CD14-positive monocyte (primary cell): ENCODE measurements at regions not wholly inside any gene's neighbourhood (a gene's known extent, or its start where the extent isn't known, plus 50 kb on each side); places are given as distances from the start of the nearest gene placed in this dataset.

Experiments
- DNase-seq, 3 donors: peaks; one replicate each; pipeline ENCODE4 v3.0.0-alpha.2; 2011 to 2022
- H2AFZ ChIP-seq: 2 replicates; pipeline ENCODE4 v1.6.0; 2012; ENCODE audit warnings: mild to moderate bottlenecking, low read depth, low read length, inconsistent platforms; ENCODE audit not compliant: insufficient read depth, poor library complexity, severe bottlenecking
- H3K27ac ChIP-seq, 2 donors: 1 replicate in 1 of 2; 2 replicates in 1 of 2; pipeline ENCODE4 v1.5.1; 2012 to 2013; ENCODE audit warnings: low read length in 2 of 2, control low read depth in 1 of 2, inconsistent platforms in 1 of 2, low read depth in 1 of 2, mild to moderate bottlenecking in 1 of 2
- H3K27me3 ChIP-seq, 2 donors: one replicate each; pipeline versions ENCODE4 v1.6.0 to v1.6.1; 2011 to 2013; ENCODE audit warnings: low read length in 2 of 2; ENCODE audit not compliant: control insufficient read depth in 2 of 2, insufficient read depth in 2 of 2
- H3K36me3 ChIP-seq, 2 donors: replicated peaks in 1 of 2; 1 replicate in 1 of 2; 2 replicates in 1 of 2; pipeline versions ENCODE4 v1.5.1 to v1.6.1; 2012 to 2013; ENCODE audit warnings: low read length in 2 of 2, control low read depth in 1 of 2, inconsistent platforms in 1 of 2, mild to moderate bottlenecking in 1 of 2; ENCODE audit not compliant: insufficient read depth in 2 of 2, control insufficient read depth in 1 of 2
- H3K4me1 ChIP-seq, 2 donors: 1 replicate in 1 of 2; 2 replicates in 1 of 2; pipeline versions ENCODE4 v1.5.1 to v1.6.1; 2012 to 2013; ENCODE audit warnings: low read length in 2 of 2, control low read depth in 1 of 2, inconsistent platforms in 1 of 2, mild to moderate bottlenecking in 1 of 2, moderate library complexity in 1 of 2; ENCODE audit not compliant: insufficient read depth in 2 of 2, control insufficient read depth in 1 of 2
- H3K4me2 ChIP-seq: replicated peaks from 2 replicates; pipeline ENCODE3; 2012; ENCODE audit warnings: low read length, moderate library complexity, mild to moderate bottlenecking; ENCODE audit not compliant: poor library complexity, severe bottlenecking; ENCODE audit errors: extremely low read depth
- H3K4me3 ChIP-seq, 3 experiments: fragments of 200-600 bp in 1 of 3; sonication (generic) in 1 of 3; replicated peaks in 1 of 3; 1 replicate in 2 of 3; 2 replicates in 1 of 3; pipeline ENCODE4 v1.5.1; 2011 to 2013; ENCODE audit warnings: low read length in 3 of 3, mild to moderate bottlenecking in 3 of 3, control low read depth in 2 of 3, low read depth in 2 of 3, inconsistent platforms in 1 of 3, moderate library complexity in 1 of 3
- H3K79me2 ChIP-seq: 2 replicates; pipeline ENCODE4 v1.6.0; 2012; ENCODE audit warnings: mild to moderate bottlenecking, control low read depth, inconsistent platforms, low read length, moderate library complexity; ENCODE audit not compliant: insufficient read depth
- H3K9ac ChIP-seq: 2 replicates; pipeline ENCODE4 v1.6.0; 2017; ENCODE audit warnings: low read length, mild to moderate bottlenecking; ENCODE audit not compliant: insufficient read depth, poor library complexity, severe bottlenecking
- H3K9me3 ChIP-seq, 2 donors: replicated peaks in 1 of 2; 1 replicate in 1 of 2; 2 replicates in 1 of 2; pipeline versions ENCODE4 v1.5.1 to v1.6.1; 2012 to 2013; ENCODE audit warnings: low read length in 2 of 2, control low read depth in 1 of 2; ENCODE audit not compliant: control insufficient read depth in 1 of 2, insufficient read depth in 1 of 2
- H4K20me1 ChIP-seq: 2 replicates; pipeline ENCODE4 v1.6.0; 2012; ENCODE audit warnings: mild to moderate bottlenecking, low read length, control low read depth, moderate library complexity; ENCODE audit not compliant: insufficient read depth
- H3K27ac Mint-ChIP-seq, 7 donors: one replicate each; pipeline ENCODE4 v1.8.0; 2020; ENCODE audit warnings: mild to moderate bottlenecking in 7 of 7, mixed read lengths in 7 of 7, moderate library complexity in 6 of 7, inconsistent platforms in 2 of 7
- H3K27me3 Mint-ChIP-seq, 3 donors: one replicate each; pipeline ENCODE4 v1.8.0; 2021 to 2022; ENCODE audit warnings: low read depth in 3 of 3, mild to moderate bottlenecking in 3 of 3, mixed read lengths in 3 of 3, moderate library complexity in 3 of 3, inconsistent platforms in 1 of 3
- H3K36me3 Mint-ChIP-seq, 2 donors: one replicate each; pipeline ENCODE4 v1.8.0; 2020; ENCODE audit warnings: mixed read lengths in 2 of 2, inconsistent platforms in 1 of 2, mild to moderate bottlenecking in 1 of 2
- H3K4me1 Mint-ChIP-seq: one replicate; pipeline ENCODE4 v1.8.0; 2020; ENCODE audit warnings: mild to moderate bottlenecking, mixed read lengths
- H3K4me3 Mint-ChIP-seq, 2 donors: one replicate each; pipeline ENCODE4 v1.8.0; 2020; ENCODE audit warnings: mild to moderate bottlenecking in 2 of 2, mixed read lengths in 2 of 2, moderate library complexity in 1 of 2
- H3K9me3 Mint-ChIP-seq, 7 donors: one replicate each; pipeline ENCODE4 v1.8.0; 2020 to 2022; ENCODE audit warnings: mixed read lengths in 7 of 7, mild to moderate bottlenecking in 6 of 7, moderate library complexity in 6 of 7, inconsistent platforms in 2 of 7
- WGBS: methylation state at CpG from one replicate; pipeline ENCODE4 v1.1.5; 2013; ENCODE audit warnings: missing lambda C conversion rate; ENCODE audit not compliant: insufficient coverage; 5-methylcytosine and 5-hydroxymethylcytosine counted together
- intact Hi-C, 2 donors: fragments of 100-400 bp; cut with micrococcal nuclease; formaldehyde crosslinking; loops; one replicate each; pipeline versions ENCODE4 v1.15.0 to v1.15.1; 2023
- TF ChIP-seq, protein P1 (sequence below): fragments of 200-600 bp; IDR thresholded peaks from one replicate; pipeline ENCODE4 v1.8.0; 2022; ENCODE audit warnings: antibody characterized with exemption, mild to moderate bottlenecking

DNA sequence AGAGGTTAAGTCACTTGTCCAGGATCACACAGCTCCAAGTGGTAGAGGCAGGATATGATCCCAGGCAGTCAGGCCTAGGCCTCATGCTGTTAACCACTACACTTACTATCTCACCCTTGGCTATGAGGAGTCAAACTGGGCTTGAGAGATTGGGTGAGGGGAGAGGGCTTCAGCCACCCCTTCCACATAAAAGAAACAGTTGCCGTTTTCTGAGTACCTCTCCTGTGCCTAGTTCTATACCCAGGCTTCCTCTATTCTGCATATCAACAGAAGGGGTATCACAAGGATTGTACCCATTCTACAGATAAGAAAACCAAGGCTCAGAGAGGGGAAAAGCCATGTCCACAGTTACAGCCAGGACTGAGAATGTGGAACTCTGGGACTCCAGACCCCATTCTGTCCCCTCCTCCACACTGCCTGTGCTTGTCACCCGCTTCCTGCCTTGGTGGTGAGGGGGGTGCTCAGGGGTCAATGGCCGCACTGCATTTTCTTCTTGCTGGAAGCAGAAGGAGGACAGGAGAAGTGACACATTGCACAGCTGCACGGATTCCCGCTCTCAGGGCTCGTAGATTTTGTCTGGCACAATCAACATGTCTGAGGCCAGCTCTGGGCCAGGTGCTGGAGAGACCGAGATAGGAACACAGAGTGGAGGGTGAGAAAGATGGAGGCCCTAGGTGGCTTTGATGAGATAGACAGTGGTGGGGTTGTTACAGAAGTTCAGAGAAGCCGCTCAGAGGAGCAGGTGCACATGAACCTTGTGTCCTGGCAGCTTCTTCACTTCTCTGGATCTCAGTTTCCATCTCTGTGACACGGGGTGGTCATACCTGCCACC lies 108.4 kb upstream of the PTPN1 start:
- H3K9me3 Mint-ChIP-seq: peaks cover 0 to 2% (median 0%) of the 10 kb centered on the region in 7 donors
- peaks cover 17 to 24% of the 10 kb centered on the region in 2 donors for H3K4me1 ChIP-seq
- TF ChIP-seq, protein P1, sequence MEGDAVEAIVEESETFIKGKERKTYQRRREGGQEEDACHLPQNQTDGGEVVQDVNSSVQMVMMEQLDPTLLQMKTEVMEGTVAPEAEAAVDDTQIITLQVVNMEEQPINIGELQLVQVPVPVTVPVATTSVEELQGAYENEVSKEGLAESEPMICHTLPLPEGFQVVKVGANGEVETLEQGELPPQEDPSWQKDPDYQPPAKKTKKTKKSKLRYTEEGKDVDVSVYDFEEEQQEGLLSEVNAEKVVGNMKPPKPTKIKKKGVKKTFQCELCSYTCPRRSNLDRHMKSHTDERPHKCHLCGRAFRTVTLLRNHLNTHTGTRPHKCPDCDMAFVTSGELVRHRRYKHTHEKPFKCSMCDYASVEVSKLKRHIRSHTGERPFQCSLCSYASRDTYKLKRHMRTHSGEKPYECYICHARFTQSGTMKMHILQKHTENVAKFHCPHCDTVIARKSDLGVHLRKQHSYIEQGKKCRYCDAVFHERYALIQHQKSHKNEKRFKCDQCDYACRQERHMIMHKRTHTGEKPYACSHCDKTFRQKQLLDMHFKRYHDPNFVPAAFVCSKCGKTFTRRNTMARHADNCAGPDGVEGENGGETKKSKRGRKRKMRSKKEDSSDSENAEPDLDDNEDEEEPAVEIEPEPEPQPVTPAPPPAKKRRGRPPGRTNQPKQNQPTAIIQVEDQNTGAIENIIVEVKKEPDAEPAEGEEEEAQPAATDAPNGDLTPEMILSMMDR: no peak
- no peak overlapping the region for H3K9ac ChIP-seq
- H4K20me1 ChIP-seq: no peaks in the 10 kb centered on the region
- 85% methylated on average over 7 of the region's 9 CpGs for WGBS
- H3K4me2 ChIP-seq: no peak overlapping the region
- H3K27ac Mint-ChIP-seq: peak overlapping the region in 1 of 7 donors; percentile 11
- H3K27me3 ChIP-seq: no peaks in the 10 kb centered on the region
- H3K36me3 Mint-ChIP-seq: peaks cover 0 to 4% of the 10 kb centered on the region in 2 donors
- no peak overlapping the region for H3K4me3 ChIP-seq
- no peaks in the 10 kb centered on the region for H3K9me3 ChIP-seq
- no peak for DNase-seq
- H3K27ac ChIP-seq: no peak overlapping the region
- no peak overlapping the region for H3K4me3 Mint-ChIP-seq
- H3K27me3 Mint-ChIP-seq: peaks cover 0 to 4% (median 2%) of the 10 kb centered on the region in 3 donors
- intact Hi-C loops: loop anchor here in 1 of 2 donors (10.0 kb wide), 1 partner anchor 53 kb away; no protein-coding TSS in a partner anchor
- H3K36me3 ChIP-seq: no peaks in the 10 kb centered on the region
- H3K4me1 Mint-ChIP-seq: peaks cover 30% of the 10 kb centered on the region
- no peak overlapping the region for H2AFZ ChIP-seq
- H3K79me2 ChIP-seq: no peaks in the 10 kb centered on the region

GRCh38 chr20:50403565-50404418 lies 106.4 kb upstream of the PTPN1 start:
- intact Hi-C loops: loop anchor here in 1 of 2 donors (10.0 kb wide), 1 partner anchor 51 kb away; no protein-coding TSS in a partner anchor
- Mint-ChIP-seq H3K36me3 (peaks cover 0 to 4% of the 10 kb centered on the region in 2 donors), H3K27ac (no peak overlapping the region), H3K4me3 (peak overlapping the region in 1 of 2 donors; percentile 26), H3K9me3 (peaks cover 0 to 2% (median 0%) of the 10 kb centered on the region in 7 donors), H3K27me3 (peaks cover 0 to 4% (median 2%) of the 10 kb centered on the region in 3 donors), H3K4me1 (peaks cover 35% of the 10 kb centered on the region)
- H4K20me1 ChIP-seq: no peaks in the 10 kb centered on the region
- no peak overlapping the region for H3K4me3 ChIP-seq
- no peak overlapping the region for H2AFZ ChIP-seq
- H3K27me3 ChIP-seq: no peaks in the 10 kb centered on the region
- no peaks in the 10 kb centered on the region for H3K79me2 ChIP-seq
- H3K27ac ChIP-seq: no peak overlapping the region
- H3K9me3 ChIP-seq: no peaks in the 10 kb centered on the region
- TF ChIP-seq, protein P1: no peak
- no peak for DNase-seq
- no peak overlapping the region for H3K4me2 ChIP-seq
- H3K4me1 ChIP-seq: peaks cover 25 to 29% of the 10 kb centered on the region in 2 donors
- 74% methylated on average over 10 of the region's 13 CpGs for WGBS
- no peak overlapping the region for H3K9ac ChIP-seq
- no peaks in the 10 kb centered on the region for H3K36me3 ChIP-seq
